Colonic mucosa (tissue), 4 donors: ENCODE measurements at regions not wholly inside any gene's neighbourhood (a gene's known extent, or its start where the extent isn't known, plus 50 kb on each side); places are given as distances from the start of the nearest gene placed in this dataset.

Source experiments
- DNase-seq: peaks from one replicate; pipeline ENCODE4 v3.0.0-alpha.2; 2020
- H3K27ac ChIP-seq: fragments of 200-600 bp; one replicate; pipeline ENCODE4 v1.8.0; 2021
- H3K27me3 ChIP-seq: fragments of 200-600 bp; one replicate; pipeline ENCODE4 v1.8.0; 2021
- H3K36me3 ChIP-seq: fragments of 200-600 bp; one replicate; pipeline ENCODE4 v1.8.0; 2021
- H3K4me1 ChIP-seq: fragments of 200-600 bp; one replicate; pipeline ENCODE4 v1.8.0; 2021; ENCODE audit warnings: mild to moderate bottlenecking
- H3K4me3 ChIP-seq: fragments of 200-600 bp; one replicate; pipeline ENCODE4 v1.8.0; 2021
- H3K9ac ChIP-seq, 2 donors: one replicate each; pipeline ENCODE4 v1.7.0; 2013; ENCODE audit warnings: control low read depth in 2 of 2, low read depth in 2 of 2, low read length in 2 of 2
- H3K9me3 ChIP-seq: fragments of 200-600 bp; one replicate; pipeline ENCODE4 v1.8.0; 2021
- CTCF ChIP-seq: fragments of 200-600 bp; IDR thresholded peaks from one replicate; pipeline ENCODE4 v1.8.0; 2022; ENCODE audit warnings: antibody characterized with exemption, mild to moderate bottlenecking
- intact Hi-C: fragments of 100-400 bp; cut with DNase I; formaldehyde crosslinking; loops from one replicate; pipeline ENCODE4 v1.14.1; 2022
- donor health status: healthy.
- donor health status: DM: no; HTN: no; CAD: no.
- donor health status: DM: no; HTN: no; CAD: no.

- Histone ChIP-seq H3K4me3 (no peak overlapping the region), H3K4me1 (no peaks in the 10 kb centered on the region), H3K27ac (no peak overlapping the region), H3K9ac (no peak overlapping the region), H3K36me3 (no peaks in the 10 kb centered on the region), H3K27me3 (no peaks in the 10 kb centered on the region), H3K9me3 (no peaks in the 10 kb centered on the region)
- TF ChIP-seq CTCF, result no peak
- intact Hi-C loops, result no loop called here
- no peak for DNase-seq
Measured at GRCh38 chr10:61157182-61157581, 213.2 kb upstream of the RHOBTB1 start.

GRCh38 chr10:61153771-61154170 lies 209.8 kb upstream of the RHOBTB1 start:
- Histone ChIP-seq H3K27me3 (no peaks in the 10 kb centered on the region), H3K36me3 (no peaks in the 10 kb centered on the region), H3K27ac (no peak overlapping the region), H3K9me3 (no peaks in the 10 kb centered on the region), H3K4me1 (no peaks in the 10 kb centered on the region), H3K4me3 (no peak overlapping the region), H3K9ac (no peak overlapping the region)
- no peak for TF ChIP-seq CTCF
- no peak for DNase-seq
- intact Hi-C loops, result no loop called here

GRCh38 chr10:61151059-61151458 lies 207.1 kb upstream of the RHOBTB1 start:
- Histone ChIP-seq H3K4me3 (no peak overlapping the region), H3K27ac (no peak overlapping the region), H3K27me3 (no peaks in the 10 kb centered on the region), H3K36me3 (no peaks in the 10 kb centered on the region), H3K4me1 (no peaks in the 10 kb centered on the region), H3K9me3 (no peaks in the 10 kb centered on the region), H3K9ac (no peak overlapping the region)
- TF ChIP-seq CTCF, result no peak
- intact Hi-C loops, result no loop called here
- no peak for DNase-seq

GRCh38 chr10:61148451-61148850 lies 204.5 kb upstream of the RHOBTB1 start:
- no peak for DNase-seq
- Histone ChIP-seq H3K4me1 (no peaks in the 10 kb centered on the region), H3K27me3 (no peaks in the 10 kb centered on the region), H3K4me3 (no peak overlapping the region), H3K9ac (no peak overlapping the region), H3K9me3 (no peaks in the 10 kb centered on the region), H3K27ac (no peak overlapping the region), H3K36me3 (no peaks in the 10 kb centered on the region)
- TF ChIP-seq CTCF, result no peak
- intact Hi-C loops, result loop anchor here (10.0 kb wide), 2 partner anchors 334 to 596 kb away; no protein-coding TSS in a partner anchor

- Histone ChIP-seq H3K27ac (no peak overlapping the region), H3K4me1 (no peaks in the 10 kb centered on the region), H3K9me3 (no peaks in the 10 kb centered on the region), H3K9ac (no peak overlapping the region), H3K27me3 (no peaks in the 10 kb centered on the region), H3K36me3 (no peaks in the 10 kb centered on the region), H3K4me3 (no peak overlapping the region)
- intact Hi-C loops, result loop anchor here (5.0 to 10.0 kb wide), 3 partner anchors 144 to 602 kb away; no protein-coding TSS in a partner anchor
- no peak for TF ChIP-seq CTCF
- no peak for DNase-seq
Measured at GRCh38 chr10:61142987-61143386, 199.0 kb upstream of the RHOBTB1 start.
